ENCODE measurements at regions not wholly inside any gene's neighbourhood (a gene's known extent, or its start where the extent isn't known, plus 50 kb on each side); places are given as distances from the start of the nearest gene placed in this dataset.
"Not testable (repeated sequence)": the region's sequence is repeated elsewhere in the genome, so short reads cannot be mapped to it uniquely, and the experiment has no call there.

GRCh38 chr17:45585794-45586650 lies 95.5 kb upstream of the PLEKHM1 start:
- peak; percentile 12 for DNase-seq (ENCODE audit: low read depth)

DNA sequence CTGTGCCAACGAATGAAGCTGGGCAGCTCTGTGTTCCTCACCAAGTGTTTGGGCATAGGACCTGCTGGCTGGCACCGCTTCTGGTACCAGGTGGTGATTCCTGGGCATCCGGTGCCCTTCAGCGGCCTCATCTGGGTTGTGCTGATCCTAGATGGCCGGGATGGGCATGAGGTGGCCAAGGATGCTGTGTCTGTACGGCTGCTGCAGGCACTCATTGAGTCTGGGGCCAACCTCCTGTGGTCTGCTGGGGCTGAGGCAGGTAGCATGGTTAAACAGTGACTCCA lies 96.1 kb upstream of the PLEKHM1 start:
- DNase-seq (ENCODE audit: low read depth) = not testable (repeated sequence)

- peak; percentile 53 for DNase-seq (ENCODE audit: low read depth)
Observed at GRCh38 chr17:45592433-45592923, 102.0 kb upstream of the PLEKHM1 start.

- DNase-seq (ENCODE audit: low read depth) = not testable (repeated sequence)
Observed at GRCh38 chr17:45596347-45596746, 105.8 kb upstream of the PLEKHM1 start.

DNA sequence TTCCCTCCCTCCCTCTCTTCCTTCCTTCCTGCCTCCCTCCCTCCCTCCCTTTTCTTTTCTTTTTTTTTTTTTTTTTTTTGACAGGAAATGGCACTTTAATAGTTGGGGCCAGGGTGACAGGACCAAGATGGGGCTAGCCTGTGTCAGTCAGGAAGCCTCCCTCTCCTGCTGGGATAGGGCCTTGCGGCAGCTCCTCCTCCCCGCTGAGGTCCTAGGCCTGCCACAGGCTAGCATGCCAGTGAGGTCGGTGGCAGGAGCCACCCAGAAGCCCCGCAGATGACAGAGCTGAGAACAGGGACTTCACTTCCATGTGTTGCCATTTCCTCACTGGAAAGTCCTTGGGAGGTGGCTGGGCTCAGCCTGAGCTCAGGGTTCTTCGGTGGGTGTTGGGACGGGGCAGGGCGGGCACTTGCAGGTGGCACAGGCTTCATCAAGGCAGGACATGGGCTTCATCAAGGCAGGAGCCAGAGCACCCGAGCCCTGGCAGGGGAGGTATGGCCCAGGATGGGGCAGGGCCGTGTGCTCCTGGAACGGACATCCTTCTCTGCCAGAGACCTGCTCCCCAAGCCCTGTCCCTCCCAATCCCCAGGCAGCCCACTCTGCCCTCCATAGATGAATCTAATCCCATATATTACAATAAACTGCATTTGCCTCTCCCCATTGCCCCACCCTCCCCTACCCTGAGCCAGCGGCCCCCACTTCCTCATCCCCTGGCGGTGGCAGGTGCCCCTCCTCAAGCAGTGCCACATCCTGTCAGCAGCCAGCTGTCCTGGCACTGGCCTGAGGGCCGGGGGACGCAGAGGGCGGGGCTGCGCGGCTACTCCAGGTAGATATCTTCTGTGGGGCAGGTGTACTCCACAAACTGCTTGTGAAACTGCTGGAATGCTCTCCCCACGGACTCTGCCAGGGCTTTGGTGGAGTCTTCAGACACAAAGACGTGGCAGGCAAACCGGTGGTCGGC lies 109.8 kb upstream of the PLEKHM1 start:
- DNase-seq (ENCODE audit: low read depth) = not testable (repeated sequence)

DNA sequence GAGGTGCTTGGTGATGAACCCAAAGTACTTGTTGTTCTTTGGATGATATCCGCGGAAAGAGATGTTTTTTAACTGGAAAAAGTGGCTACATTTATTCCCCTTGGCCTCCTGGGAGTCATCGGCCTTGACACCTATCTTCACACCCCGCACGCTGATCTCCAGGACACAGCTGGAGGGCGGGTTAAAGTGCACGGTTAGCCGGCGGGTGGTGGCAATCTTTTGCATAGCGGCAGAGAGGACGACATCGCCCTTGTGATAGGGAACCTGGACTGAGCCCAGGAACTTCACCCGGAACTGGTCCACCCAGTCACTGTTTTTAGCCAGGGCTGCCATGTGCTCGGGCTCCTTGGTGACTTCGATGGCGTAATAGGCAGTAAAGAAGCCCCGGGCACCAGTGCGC lies 110.5 kb upstream of the PLEKHM1 start:
- DNase-seq (ENCODE audit: low read depth) = not testable (repeated sequence)

DNA sequence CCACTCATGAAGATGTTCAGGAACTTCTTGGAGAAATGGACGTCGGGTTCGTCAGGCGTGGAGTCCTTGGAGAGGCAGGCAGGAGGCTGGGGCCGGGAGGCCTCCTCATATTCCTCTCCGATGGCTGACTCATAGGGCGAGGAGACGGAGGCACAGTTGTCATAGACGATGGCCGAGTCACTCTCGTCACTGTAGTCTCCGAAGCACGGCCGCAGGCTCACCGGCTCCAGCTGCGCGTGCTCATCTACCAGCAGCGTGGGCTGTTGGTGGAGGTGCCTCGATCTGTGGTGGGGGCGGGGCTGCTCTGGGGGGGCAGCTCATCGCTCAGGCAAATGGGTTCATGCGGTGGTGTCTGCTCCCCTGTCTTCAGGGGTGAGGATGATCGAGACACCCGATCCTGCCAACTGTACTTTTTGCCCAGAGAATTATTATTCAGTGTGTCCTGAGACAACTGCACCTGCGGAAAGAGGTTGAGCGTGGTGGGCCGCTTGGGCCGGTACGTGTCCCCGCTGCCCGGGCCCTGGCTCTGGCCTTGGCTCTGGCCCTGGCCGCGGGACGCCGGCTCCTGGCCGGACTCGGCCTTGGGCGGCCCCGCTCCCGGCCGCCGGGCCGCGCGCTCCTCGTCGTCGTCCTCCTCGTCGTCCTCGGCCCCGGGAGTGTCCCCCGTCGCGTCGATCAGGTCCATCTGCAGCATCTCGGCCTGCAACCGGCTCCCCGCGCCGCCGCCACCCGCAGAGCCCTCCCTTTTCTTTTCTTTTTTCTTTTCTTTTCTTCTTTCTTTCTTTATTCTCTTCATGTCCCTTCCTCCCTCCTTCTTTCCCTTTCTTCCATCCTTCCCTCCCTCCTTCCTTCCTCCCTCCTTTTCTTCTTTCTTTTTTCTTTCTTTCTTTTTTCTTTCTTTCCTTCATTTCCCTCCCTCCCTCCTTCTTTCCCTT lies 111.4 kb upstream of the PLEKHM1 start:
- DNase-seq (ENCODE audit: low read depth) = not testable (repeated sequence)

- DNase-seq (ENCODE audit: low read depth) = not testable (repeated sequence)
Observed at GRCh38 chr17:45605751-45606150, 115.2 kb upstream of the PLEKHM1 start.

GRCh38 chr17:45619984-45620405 lies 129.5 kb upstream of the PLEKHM1 start:
- peak; percentile 72 for DNase-seq (ENCODE audit: low read depth)

DNA sequence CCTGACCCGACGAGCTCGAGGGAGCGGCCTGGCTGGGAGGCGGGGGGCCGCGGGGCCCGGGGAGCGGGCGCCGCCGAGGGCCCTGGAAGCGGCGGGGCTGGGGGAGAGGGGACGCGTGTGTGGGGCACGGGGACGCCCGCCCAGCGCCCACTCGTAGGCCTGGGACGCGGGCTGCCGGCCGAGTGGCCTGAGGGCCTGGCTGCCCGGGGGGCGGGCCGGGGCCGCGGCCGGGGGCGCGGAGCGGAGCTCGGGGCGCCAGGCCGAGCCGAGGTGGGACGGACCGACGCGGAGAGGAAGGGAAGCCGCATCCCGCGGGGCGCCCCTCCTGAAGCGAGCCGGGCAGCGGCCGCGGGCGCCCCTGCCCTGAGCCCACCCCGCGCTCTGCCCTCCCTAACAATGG lies 129.9 kb upstream of the PLEKHM1 start:
- DNase-seq (ENCODE audit: low read depth) = not testable (repeated sequence)

GRCh38 chr17:45621087-45621486 lies 130.6 kb upstream of the PLEKHM1 start:
- not testable (repeated sequence) for DNase-seq (ENCODE audit: low read depth)

DNA sequence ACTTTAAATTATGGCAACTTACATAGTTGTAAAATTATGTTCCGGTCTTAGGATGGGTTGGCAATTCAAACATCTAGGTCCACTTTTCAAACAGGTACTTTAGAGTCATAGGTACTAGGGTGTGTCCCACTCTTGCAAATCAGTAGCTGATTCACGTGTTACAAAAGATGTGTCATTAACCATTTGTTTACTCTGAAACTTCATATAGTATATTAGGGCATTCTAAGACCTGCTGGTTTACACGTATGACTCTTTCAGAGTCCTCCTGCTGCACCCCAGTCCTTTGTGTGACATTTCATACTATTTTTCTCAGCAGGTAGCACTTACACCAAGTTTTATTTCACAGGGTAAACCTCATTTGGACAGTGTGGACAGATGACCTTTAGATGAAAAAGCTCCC lies 131.8 kb upstream of the PLEKHM1 start:
- DNase-seq (ENCODE audit: low read depth) = not testable (repeated sequence)

DNA sequence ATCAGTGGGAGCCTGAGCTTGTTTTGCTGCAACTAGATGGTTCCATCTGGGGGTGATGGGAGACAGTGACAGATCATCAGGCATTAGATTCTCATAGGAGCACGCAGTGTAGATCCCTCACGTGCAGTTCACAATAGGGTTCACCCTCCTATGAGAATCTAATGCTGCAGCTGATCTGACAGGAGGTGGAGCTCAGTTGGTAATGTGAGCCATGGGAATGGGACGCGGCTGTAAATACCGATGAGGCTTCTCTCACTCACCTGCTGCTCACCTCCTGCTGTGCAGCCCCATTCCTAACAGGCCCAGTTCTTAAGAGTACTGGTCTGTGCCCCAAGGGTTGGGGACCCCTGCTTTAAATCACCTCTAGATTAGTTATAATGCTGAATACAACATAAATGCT lies 137.5 kb upstream of the PLEKHM1 start:
- DNase-seq (ENCODE audit: low read depth) = no peak

- no peak for DNase-seq (ENCODE audit: low read depth)
Observed at GRCh38 chr17:45631941-45632340, 141.4 kb upstream of the PLEKHM1 start.

- no peak for DNase-seq (ENCODE audit: low read depth)
Observed at GRCh38 chr17:45639297-45639849, 144.7 kb upstream of the CRHR1 start.

- peak; percentile 43 for DNase-seq (ENCODE audit: low read depth)
Observed at GRCh38 chr17:45640141-45640850, 143.8 kb upstream of the CRHR1 start.

DNA sequence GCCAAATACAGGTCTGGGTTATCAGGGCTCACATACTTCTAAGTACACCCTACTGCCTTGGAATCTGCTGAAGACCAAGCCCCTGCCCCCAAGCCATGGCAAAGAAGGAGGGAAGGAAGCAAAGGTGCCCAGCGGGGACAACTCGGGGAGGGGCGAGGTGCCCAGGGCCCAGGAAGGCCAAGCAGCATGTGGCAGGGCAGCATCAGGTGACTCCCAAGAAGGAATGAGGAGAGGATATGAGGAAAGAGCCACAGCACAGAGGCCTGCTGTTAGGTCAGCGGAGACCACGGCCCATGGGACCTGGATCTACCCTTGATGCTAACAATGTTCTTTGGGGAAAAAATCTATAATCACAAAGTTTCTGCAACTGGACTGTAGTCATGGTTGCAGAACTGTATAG lies 142.6 kb upstream of the CRHR1 start:
- DNase-seq (ENCODE audit: low read depth) = no peak

DNA sequence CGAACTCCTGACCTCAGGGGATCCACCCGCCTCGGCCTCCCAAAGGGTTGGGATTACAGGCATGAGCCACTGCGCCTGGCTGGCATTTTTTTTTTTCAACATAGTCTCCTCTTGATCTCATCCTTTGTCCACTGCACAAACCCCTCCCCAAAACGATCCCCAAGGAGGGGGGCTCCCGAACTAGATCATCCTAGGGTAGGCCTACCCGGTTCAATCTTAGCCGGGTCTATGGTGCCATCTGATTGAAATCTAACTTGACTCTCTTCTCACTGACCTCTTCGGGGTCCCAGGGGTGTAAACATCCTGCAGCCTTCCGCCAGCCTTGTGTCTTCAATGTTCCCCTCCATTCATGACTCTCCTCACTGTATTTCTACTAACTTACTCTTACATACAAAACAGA lies 140.5 kb upstream of the CRHR1 start:
- DNase-seq (ENCODE audit: low read depth) = no peak

GRCh38 chr17:45644637-45645036 lies 139.5 kb upstream of the CRHR1 start:
- not testable (repeated sequence) for DNase-seq (ENCODE audit: low read depth)

DNA sequence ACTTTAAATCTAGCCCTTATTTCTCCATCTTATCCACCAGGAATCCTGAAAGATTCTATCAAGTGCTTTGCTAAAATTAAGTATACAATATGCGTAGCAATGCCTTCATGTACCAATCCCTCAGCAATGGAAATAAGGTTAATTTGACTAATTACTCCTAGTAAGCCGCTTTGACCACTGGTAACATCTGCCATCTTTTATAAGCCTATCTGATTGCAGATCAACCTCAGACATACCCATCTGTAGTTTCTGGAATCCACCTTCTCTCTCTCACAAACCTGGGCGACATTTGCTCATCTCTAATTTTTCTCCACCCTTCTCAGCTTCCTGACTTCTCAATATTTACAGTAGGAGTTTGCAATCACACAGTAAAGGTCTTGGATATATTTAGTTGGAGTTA lies 138.8 kb upstream of the CRHR1 start:
- no peak for DNase-seq (ENCODE audit: low read depth)

Data from activated gamma-delta T cell treated with anti-CD3 and anti-CD28 coated beads, Interleukin-2, amount 50 U/mL, for 16 hours (primary cell).